ENCODE measurements at regions not wholly inside any gene's neighbourhood (a gene's known extent, or its start where the extent isn't known, plus 50 kb on each side); places are given as distances from the start of the nearest gene placed in this dataset.

DNA sequence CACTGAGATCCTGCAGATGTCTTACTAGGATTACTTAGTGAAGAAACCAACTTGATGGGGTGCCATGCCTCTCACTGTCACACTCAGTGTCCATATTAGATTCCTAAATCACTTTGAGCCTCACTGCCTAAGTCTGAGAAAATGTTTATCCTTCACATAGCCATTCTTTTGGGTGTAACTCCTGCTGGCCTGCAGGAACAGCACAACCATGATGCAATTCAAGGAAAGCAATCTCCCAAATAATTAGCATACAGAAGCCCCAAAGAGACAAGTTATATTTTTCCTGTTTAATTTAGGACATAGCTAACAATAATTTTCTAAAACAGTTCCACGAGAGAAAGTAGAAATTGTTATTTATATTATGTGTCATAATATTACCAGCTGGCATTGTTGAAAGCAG, 655.5 kb downstream of the KCNA4 start:
- DNase-seq, result no peak

DNA sequence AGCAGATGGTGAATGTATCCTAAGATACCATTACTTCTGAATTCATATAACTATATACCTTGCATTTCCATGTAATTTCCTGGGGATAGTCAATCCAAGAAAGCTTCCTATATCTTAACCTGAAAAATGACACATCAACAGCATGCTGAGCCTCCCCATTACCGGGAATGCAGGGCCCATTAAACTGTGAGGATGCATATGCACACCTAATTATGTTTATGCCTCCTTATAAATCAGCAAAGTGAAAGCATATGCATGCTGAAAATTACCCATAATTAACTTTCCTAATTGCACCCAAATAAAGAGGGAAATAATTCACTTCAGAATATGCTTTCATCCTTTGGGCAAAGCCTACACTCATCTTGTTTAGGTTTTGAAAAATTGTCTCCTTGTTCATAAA, 663.0 kb downstream of the KCNA4 start:
- no peak for DNase-seq

DNA sequence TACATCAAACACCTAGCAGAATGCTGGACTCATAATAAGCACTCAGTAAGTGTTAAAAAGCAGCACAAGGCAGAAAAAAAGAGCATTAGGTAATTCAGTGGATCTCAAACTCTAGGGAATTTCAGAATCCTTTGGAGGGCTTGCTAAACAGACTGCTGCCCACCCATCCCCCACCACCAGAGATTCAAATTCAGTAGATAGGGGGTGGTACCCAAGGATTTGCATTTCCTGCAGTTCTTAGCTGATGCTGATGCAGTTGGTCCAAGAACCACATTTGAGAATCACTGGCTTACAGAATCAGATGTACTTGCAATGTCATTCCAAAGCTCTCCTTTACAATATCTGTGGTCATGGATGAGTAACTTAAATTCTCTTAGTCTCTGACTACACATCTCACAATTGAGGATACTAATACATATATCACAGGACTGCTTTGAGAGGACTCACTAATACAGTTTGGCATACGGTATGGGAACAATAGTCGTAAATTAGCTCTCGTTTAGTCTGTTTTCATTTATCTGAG, 664.5 kb downstream of the KCNA4 start:
- no peak for DNase-seq

DNA sequence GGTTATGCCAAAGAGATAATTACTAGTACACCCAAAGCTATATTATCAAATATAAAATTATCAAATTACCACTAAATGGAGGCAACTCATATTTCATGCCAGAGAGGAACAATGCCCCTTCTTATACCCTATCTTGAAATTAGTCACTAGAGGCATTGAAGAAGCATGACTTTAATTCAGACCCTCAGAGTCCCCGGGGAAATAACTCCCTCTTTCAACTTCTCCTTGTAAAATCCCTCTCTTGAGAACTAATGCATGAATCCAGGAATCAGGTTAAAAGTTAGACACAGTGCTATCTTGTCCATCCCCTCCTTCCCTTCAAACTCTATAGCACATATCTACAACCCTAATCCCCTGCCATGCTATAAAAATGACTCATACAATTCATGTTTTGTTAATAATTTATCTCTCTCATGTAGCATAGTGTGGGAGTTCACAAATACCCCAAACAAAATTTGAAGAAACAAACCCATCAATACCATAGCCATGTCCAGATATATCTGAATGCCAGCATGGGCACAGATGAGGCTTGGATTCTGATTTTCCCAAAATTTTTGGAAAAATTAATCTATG, 665.4 kb downstream of the KCNA4 start:
- DNase-seq, result no peak

DNA sequence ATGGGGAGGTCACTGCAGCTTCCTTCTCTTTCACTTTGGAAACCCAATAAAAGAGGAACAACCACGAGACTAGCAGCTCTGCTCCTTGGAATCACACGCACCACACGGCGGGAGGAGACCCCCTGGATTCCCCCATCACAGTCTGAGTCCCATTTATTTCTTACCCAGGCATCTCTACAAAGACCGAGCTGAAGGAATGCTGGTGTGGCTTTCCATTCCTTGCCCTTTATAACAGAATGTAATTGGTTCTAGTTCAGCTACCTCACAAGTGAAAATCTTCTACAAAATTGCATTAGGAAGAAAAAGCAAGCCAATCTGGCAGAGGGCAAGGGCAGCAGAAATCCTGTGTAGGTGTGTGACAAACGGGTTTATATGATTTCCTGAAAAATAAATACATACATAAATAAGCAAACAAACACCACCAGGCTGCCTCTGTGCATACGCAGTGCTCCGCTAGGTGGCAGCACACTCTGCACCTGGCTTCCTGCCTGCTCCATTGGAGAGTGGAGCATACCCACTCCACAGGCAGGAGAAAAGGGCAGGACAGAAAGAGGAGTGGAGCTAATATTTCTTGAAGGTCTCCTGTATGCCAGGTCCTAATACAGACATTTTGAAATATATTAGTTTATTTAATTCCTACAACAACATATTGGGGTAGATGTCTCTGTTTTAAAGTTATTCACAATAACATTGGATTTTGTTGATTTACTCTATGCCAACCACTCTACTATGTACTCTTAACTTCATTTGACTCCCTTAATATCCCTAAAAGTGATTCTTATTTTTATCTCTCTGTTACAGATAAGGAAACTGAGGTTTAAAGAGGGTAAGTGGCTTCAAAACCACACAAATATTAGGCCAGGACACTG, 673.1 kb downstream of the KCNA4 start:
- DNase-seq, result peak in 46 of 58 donors; percentile 1 to 75 (median 17)

DNA sequence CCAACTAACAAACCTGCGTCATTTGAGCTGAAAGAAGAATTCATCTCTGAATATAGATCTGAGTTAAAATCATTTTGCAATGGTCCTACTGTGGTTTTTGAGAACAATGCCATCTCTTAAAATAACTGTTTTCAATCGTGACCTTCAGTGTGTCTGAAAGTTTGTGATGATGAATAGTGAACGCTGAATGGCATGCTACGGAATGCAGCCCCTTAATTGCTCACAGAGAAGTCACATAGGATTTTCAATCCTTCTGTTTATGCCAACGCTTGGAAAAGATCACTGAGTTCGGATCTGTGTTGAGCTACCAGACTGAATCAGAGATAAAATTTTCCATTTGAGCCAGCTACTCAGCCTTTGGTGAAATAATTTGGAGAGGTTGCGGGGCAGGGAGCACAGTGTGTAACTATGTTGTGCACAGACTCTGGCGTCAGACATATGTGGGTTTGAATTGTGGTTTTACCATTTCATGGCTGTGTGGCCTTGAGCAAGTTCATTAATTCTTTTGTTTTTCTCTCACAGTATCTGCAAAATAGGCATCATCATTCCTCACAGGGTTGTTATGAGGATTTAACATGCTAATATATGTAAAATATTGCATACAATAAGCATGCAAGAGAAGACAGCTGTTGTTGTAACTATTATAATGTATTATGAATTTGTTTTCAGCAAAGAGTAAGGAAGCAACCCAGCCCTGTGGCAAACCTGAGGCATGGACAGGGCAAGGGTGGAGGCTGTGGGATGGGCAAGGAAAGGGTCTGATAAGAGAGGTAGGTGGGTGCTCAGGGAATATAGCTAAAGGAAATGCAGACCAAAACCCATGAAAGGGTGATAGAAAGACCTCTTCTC, 679.9 kb downstream of the KCNA4 start:
- DNase-seq, result no peak

DNA sequence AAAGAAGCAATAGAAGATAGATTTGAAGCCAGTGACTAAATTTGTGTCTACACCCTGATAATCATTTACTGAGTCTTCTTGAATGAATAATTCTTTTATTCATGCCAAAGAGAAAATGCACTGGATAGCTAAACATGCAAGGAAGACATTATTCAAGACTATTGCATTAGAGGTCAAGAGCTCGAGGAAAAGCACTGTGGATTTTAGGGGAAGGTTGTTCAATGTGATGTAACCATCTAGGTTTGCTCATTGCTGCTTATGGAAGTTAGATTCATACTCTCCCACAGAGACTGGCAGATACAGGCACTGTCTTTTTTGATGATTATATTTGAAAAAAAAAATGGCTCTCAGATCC, 682.1 kb downstream of the KCNA4 start:
- DNase-seq, result no peak

DNA sequence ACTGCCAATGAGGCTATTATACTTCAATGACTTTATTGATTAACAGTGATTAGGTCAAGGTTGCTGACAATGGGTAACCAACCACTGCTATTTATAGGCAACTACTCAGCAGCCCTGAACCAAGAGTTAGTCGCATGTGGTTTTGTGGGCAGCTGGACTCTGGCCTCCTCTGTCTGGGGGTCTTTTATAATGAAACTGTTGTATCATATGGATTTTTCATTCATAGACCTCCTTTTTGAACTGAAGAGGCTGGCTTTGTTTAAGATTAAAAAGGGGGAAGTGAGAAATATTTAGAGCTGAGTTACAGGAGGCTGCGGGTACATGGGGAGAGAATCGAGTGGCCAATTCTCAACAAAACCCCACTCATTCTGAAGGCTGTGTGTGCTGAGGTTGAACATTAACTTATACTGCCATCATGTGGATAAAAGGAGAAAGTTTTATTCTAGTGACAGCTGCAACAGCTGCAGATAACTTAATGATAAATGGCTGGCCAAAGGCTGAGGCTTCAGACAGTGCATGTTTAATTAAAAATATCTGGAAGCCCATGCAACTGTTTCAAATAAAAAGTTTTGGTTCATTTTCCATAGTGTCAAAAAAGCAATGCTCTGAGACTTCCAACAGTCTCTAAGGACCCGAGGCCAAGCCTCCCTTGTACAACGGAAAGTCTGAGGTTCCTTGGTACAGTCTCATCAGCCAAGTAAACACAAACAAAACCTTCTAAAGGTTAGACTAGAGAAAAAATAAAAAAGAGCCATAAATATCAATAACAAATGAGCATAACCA, 682.6 kb downstream of the KCNA4 start:
- DNase-seq, result peak in 2 of 58 donors; percentile 2 to 14

DNA sequence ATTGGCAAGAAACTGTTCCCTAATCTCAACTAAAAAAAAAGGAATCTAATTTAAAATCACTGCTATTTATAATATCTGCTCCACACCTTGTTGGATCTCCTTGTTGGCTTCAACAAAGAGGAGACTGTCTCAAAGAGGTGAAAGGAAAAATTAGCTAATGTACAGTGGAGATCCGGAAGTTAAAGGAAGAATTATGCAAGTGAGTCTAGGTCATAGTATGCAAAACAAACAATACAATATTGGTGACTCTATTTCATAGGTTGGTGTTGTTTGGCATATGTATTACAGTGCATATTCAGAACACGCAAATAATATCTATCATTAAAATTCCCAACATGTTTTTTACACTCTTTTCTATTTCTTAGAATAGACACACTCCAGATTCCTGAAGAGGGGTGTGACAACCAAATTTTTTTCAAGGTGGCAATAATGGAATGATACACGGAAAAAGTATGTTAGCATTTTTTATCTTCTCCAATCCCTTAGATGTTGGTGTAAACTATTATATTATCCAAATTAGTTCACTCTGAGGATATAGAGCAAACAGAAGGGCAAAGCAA, 685.3 kb downstream of the KCNA4 start:
- DNase-seq, result no peak

DNA sequence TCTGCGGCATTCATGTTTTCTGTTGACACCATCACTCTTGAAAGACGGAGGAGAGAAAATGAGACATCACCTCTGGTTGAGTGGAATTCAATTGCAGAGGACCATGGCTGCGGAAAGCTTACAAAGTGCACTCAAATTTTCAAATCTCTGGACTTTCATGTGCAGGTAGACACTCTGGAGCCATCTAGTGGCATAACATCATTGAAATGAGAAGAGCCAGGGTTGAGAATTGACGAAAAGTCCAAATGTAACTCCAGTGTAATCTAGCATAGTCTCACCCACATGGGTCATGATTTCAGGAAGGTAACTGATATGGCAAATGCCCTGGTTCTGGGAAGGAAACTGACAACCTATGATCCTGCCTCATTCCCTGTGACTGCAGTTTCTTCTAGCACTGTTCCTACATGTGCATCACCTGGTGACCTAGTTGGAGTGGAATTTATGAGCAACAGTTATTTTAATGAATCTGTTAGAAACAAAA, 687.8 kb downstream of the KCNA4 start:
- peak in 3 of 58 donors; percentile 1 to 10 (median 5) for DNase-seq

DNA sequence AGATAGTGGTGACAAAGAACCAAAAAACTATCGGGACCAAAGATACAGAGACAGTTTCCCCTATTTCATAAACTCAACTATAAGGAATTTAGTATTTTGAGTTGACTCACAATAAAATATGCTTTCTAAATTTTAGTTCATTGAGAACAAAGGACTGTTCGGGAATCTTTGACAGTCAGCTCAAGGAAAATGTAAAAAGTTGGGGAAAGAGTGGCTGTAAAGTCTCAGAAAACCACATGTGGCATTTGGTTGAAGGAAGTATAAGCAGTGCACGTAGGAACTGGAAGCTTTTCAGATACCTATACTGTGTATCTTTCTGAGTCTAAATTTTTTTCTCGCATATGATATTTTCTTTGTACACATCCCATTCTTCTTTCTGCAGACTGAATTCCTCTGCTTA, 688.9 kb downstream of the KCNA4 start:
- DNase-seq, result no peak

DNA sequence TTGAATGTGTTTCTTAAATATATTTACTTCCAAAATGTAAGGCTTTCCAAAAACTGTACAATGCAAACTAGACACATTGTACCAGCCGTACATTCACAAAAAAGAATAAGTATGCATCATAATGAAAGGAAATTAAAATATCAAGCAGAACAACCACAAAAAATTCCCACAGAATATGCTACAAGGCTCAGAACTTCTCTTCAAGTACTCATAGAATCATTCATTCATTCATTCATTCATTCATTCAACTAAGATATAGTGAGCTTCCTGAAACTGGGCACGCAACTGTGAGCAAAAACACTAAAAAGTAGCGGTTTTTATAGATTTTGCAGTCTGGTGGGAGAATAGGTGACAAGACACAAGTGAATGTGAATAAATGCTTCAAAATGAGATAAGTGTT, 690.1 kb downstream of the KCNA4 start:
- no peak for DNase-seq

DNA sequence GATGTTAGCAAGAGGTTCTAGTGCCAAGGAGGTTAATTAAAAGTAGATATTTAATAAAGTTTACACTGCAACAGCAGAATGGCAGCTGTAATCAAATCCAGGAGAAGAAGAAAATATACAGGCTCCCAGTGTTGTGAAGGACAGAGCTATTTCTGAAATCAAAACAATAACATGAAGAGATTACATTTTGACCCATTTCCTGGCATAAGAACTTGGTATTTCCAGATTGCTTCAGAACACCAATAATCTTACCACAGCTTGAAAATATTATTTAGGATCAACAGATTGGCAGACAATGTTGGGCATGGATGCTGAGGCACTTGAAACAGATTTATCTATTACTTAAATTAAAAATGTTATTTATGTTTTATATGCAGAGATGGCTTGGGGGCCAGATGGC, 692.5 kb downstream of the KCNA4 start:
- DNase-seq, result no peak

DNA sequence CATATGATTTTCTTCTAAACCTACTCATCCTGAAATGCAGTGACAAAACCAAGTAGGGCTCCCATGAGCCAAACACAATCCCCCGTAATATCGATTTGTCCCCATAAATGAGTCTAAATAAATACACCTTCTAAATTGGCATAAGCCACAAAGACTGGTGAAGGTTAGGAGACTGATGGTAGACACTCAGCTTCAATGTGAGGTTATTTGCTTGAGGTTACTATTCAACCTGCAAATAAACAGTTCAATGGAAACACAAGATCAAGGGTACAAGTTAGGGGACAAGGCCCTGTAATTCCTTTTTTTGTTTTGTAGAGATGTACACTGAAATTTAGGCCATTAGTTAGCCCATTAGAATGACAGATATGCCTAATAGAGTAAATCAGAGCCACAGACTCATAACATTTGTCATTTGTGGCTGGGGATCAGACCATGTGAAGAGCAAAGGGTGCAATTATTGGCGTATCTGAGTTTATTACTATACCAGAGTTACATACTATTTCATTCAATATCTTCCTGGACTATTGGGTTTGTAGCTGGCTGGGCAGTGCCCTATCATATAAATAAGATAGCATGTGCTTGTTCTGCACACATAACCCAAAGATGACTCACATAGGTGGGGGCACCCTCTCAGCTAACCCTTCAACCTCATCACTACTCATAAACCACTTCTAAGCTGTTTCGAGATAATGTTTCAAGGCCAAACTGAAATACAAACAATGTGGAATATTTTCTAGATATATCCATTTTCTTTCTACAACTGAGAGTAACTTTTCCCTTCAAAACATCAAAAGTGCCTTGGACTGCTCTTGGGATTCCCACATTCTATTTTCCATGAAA, 695.3 kb downstream of the KCNA4 start:
- no peak for DNase-seq

DNA sequence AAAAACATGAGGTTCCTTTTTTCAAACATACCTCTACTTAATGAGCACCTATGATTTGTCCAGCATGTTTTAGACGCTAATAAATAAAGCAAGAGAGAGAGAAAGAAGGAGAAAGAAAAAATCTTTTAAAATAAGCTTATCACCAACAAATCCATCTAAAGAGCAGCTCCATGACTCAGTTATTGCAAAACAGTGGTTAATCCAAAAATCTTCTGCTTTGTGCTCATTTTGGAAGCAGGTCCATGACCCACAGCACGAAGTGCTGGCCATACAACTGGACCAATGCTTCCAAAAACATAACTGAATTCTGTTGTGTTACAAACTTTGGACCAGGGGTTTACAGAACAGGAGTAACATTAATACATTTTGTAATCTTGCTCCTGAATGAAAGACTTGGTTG, 696.6 kb downstream of the KCNA4 start:
- DNase-seq, result no peak

DNA sequence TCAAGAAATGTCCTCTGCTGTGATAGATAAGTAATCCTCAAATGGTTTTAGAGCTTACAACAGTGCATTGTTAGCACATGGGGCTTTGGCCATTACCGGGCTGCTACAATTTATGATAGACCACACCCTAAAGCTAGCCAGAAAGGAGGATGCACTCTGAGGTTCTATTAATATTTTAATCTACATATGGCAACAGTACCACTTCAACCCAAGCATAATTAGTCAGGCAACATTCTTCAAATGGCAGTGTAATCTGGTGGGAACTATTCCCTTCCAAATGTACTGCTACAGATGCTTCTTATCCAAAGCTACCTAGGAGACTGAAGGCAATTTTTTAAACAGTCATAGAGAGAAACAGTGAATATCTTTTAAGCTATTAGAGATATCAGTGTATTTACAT, 697.6 kb downstream of the KCNA4 start:
- DNase-seq, result no peak

DNA sequence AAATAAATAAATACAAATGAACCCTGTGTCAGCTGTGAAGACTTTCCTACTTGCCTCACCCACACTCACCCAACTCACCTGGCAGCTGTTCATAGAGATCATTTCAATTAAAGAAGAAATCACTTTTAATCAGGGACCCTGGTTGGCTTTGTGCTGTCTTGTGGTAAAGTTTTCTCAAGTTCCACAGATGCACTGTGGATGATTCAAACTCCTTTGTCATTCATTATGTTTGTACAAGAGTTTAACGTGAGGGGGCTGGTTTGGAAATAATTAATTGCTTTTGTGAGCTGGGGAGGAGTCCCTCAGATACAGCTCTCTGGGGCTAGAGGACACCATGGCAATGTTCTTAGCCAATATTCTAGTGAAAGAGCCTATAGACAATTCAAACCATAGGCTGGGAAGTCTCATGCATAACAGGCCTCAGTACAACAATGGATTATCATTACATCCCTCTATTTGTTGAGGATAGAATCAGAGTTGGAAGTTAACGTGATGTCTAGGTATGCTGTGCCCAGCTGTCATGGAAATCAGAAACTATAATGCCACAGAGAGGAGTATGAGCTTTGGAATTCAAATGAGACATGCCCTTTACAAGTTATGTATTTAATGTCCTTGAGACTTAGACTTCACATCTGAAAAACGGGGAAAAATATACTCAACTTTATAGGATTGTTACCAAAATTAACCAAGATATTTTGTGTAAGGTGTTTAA, 698.5 kb downstream of the KCNA4 start:
- DNase-seq, result no peak

DNA sequence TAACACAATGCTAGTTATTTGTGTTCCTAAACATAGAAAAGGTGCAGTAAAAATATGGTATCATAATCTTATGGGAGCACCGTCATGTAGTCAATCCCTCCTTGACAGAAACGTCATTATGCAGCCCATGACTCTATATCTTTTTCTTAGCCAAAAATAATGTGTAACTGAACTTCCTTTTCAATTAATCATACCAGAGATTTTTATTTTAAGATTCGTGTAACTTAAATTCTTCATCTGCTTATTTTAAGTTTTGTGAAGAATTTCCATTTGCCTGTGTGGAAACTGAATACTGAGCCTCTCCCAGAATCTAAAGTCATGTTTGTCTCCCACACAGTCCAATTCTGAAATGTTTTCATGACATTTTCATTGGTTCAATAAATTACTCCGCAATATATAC, 699.1 kb downstream of the KCNA4 start:
- DNase-seq, result no peak

DNA sequence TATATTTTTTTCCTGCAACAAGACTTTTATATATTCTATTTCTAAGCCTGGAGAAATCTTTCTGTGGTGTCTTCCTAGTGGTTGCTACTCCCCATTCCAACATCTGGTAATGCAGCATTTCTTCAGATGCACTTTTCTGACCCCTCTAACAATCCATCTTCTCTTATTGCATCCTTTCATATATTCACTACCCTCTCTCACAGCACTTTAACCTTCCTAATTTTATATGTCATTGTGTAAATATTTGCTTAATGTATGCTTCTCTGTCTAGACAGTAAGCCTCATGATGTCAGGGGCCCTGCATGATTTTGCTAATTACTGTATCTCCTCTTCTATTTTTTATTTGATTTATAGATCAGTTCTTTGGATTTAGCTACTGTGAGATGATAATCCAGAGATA, 701.6 kb downstream of the KCNA4 start:
- no peak for DNase-seq
